Astrocyte (in vitro differentiated cells and primary cell): ENCODE measurements at regions not wholly inside any gene's neighbourhood (a gene's known extent, or its start where the extent isn't known, plus 50 kb on each side); places are given as distances from the start of the nearest gene placed in this dataset.

Experiments used
- DNase-seq: peaks from one replicate; pipeline ENCODE4 v3.0.0-alpha.2; 2010; ENCODE audit warnings: low read depth
- FAIRE-seq: peaks from 2 replicates; lab custom pipeline; 2011; peaks lifted over from hg19 to GRCh38; lab: Jason Lieb, UNC
- H2AFZ ChIP-seq: 2 replicates; pipeline ENCODE4 v1.6.0; 2012; ENCODE audit warnings: low read depth, low read length, inconsistent platforms
- H3K27ac ChIP-seq: 2 replicates; pipeline ENCODE4 v1.5.1; 2011; ENCODE audit warnings: low read depth, low read length, inconsistent platforms
- H3K27me3 ChIP-seq: 2 replicates; pipeline ENCODE4 v1.6.0; 2011; ENCODE audit warnings: low read length, inconsistent platforms; ENCODE audit not compliant: insufficient read depth
- H3K36me3 ChIP-seq: 2 replicates; pipeline ENCODE4 v1.5.1; 2011; ENCODE audit warnings: low read length, inconsistent platforms; ENCODE audit not compliant: insufficient read depth
- H3K4me1 ChIP-seq: 2 replicates; pipeline ENCODE4 v1.5.1; 2011; ENCODE audit warnings: low read length, inconsistent platforms; ENCODE audit not compliant: insufficient read depth
- H3K4me2 ChIP-seq: 2 replicates; pipeline ENCODE4 v1.6.0; 2012; ENCODE audit warnings: low read length, inconsistent platforms
- H3K4me3 ChIP-seq: 2 replicates; pipeline ENCODE4 v1.5.1; 2011; ENCODE audit warnings: low read depth, mild to moderate bottlenecking, low read length, inconsistent platforms; ENCODE audit not compliant: insufficient read depth
- H3K79me2 ChIP-seq: 2 replicates; pipeline ENCODE4 v1.6.0; 2012; ENCODE audit warnings: mild to moderate bottlenecking, low read length, inconsistent platforms; ENCODE audit not compliant: insufficient read depth
- H3K9ac ChIP-seq: 2 replicates; pipeline ENCODE4 v1.6.0; 2012; ENCODE audit warnings: mild to moderate bottlenecking, low read length, inconsistent platforms
- H3K9me3 ChIP-seq: 2 replicates; pipeline ENCODE4 v1.5.1; 2012; ENCODE audit warnings: low read depth, mild to moderate bottlenecking, low read length, inconsistent platforms; ENCODE audit not compliant: insufficient read depth
- H4K20me1 ChIP-seq: 2 replicates; pipeline ENCODE4 v1.6.0; 2012; ENCODE audit warnings: low read length, inconsistent platforms; ENCODE audit not compliant: insufficient read depth
- H3K27ac Mint-ChIP-seq: one replicate; pipeline ENCODE4 v1.8.0; 2021; ENCODE audit warnings: mild to moderate bottlenecking, mixed read lengths; ENCODE audit not compliant: unreplicated experiment
- H3K27me3 Mint-ChIP-seq: one replicate; pipeline ENCODE4 v1.8.0; 2021; ENCODE audit warnings: low read depth, mixed read lengths; ENCODE audit not compliant: unreplicated experiment
- H3K36me3 Mint-ChIP-seq: one replicate; pipeline ENCODE4 v1.8.0; 2021; ENCODE audit warnings: low read depth, mixed read lengths; ENCODE audit not compliant: unreplicated experiment
- H3K4me1 Mint-ChIP-seq: one replicate; pipeline ENCODE4 v1.8.0; 2021; ENCODE audit warnings: low read depth, mixed read lengths; ENCODE audit not compliant: unreplicated experiment
- H3K4me3 Mint-ChIP-seq: one replicate; pipeline ENCODE4 v1.8.0; 2021; ENCODE audit warnings: mild to moderate bottlenecking, moderate library complexity, mixed read lengths; ENCODE audit not compliant: unreplicated experiment
- H3K9me3 Mint-ChIP-seq: one replicate; pipeline ENCODE4 v1.8.0; 2021; ENCODE audit warnings: mild to moderate bottlenecking, mixed read lengths; ENCODE audit not compliant: unreplicated experiment
- EZH2 ChIP-seq: IDR thresholded peaks from 2 replicates; pipeline ENCODE4 v1.6.1; 2012; ENCODE audit warnings: mild to moderate bottlenecking, low read length, inconsistent platforms; ENCODE audit not compliant: insufficient read depth
- TF ChIP-seq, protein P1 (sequence below): IDR thresholded peaks from 2 replicates; pipeline ENCODE4 v1.5.1; 2011; ENCODE audit warnings: low read depth, mild to moderate bottlenecking, inconsistent platforms, low read length, moderate library complexity; ENCODE audit not compliant: insufficient read depth

DNA sequence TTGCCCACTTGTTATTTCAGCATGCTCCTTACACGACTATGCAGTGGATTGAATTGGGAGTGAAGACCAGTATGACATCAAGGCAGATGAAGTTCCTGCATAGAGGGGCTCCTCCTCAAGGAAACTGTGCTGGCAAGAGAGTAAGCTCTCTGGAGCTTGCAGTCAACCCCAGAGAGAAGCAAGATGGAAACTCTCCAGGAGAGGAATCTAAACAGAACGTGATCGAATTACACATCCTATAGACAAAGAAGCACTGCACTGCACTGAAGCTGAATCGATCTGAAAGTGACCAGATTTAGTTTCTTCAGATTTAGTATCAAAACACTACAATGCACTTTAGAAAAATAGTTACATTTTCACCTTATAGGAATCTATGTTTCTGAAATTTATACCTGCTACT, 947.7 kb upstream of the TENM4 start:
- Mint-ChIP-seq H3K27ac (no peak overlapping the region), H3K27me3 (no peaks in the 10 kb centered on the region), H3K4me3 (no peak overlapping the region)

DNA sequence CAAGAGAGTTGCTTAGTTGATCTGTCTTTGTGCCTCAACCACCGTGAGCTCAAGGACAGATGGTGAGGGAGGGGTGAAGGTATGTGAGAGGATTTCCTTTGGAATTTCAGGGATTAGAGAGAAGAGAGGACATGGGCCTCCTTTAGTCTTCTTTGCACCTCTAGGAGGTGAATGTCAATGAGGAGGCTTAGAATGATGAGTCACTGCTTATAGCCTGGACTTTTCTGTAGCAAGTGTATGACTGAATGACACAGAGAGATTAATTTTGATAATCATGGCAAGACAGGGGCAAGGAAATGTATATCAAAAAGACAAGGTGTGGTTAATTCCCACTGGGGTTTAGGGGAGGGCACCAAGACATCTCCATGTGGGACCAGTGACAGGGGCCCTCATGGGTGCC, 947.3 kb upstream of the TENM4 start:
- H3K4me1 Mint-ChIP-seq, result no peaks in the 10 kb centered on the region
- FAIRE-seq, result no peak
- no peak for TF ChIP-seq EZH2
- TF ChIP-seq, protein P1, sequence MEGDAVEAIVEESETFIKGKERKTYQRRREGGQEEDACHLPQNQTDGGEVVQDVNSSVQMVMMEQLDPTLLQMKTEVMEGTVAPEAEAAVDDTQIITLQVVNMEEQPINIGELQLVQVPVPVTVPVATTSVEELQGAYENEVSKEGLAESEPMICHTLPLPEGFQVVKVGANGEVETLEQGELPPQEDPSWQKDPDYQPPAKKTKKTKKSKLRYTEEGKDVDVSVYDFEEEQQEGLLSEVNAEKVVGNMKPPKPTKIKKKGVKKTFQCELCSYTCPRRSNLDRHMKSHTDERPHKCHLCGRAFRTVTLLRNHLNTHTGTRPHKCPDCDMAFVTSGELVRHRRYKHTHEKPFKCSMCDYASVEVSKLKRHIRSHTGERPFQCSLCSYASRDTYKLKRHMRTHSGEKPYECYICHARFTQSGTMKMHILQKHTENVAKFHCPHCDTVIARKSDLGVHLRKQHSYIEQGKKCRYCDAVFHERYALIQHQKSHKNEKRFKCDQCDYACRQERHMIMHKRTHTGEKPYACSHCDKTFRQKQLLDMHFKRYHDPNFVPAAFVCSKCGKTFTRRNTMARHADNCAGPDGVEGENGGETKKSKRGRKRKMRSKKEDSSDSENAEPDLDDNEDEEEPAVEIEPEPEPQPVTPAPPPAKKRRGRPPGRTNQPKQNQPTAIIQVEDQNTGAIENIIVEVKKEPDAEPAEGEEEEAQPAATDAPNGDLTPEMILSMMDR, result no peak
- Histone ChIP-seq H3K4me2 (no peak overlapping the region), H4K20me1 (no peaks in the 10 kb centered on the region), H2AFZ (no peak overlapping the region), H3K36me3 (no peaks in the 10 kb centered on the region), H3K4me1 (no peaks in the 10 kb centered on the region), H3K9ac (no peak overlapping the region), H3K27ac (no peak overlapping the region), H3K9me3 (no peaks in the 10 kb centered on the region), H3K79me2 (no peaks in the 10 kb centered on the region), H3K4me3 (no peak overlapping the region), H3K27me3 (no peaks in the 10 kb centered on the region)
- H3K36me3 Mint-ChIP-seq, result no peaks in the 10 kb centered on the region
- H3K27me3 Mint-ChIP-seq, result no peaks in the 10 kb centered on the region
- no peaks in the 10 kb centered on the region for H3K9me3 Mint-ChIP-seq
- H3K27ac Mint-ChIP-seq, result no peak overlapping the region
- DNase-seq, result no peak
- H3K4me3 Mint-ChIP-seq, result no peak overlapping the region

More for the DNA sequence above, 947.7 kb upstream of the TENM4 start:
- Histone ChIP-seq H2AFZ (no peak overlapping the region), H3K4me3 (no peak overlapping the region), H3K27ac (no peak overlapping the region), H3K9ac (no peak overlapping the region), H3K27me3 (no peaks in the 10 kb centered on the region), H4K20me1 (no peaks in the 10 kb centered on the region), H3K4me2 (no peak overlapping the region), H3K79me2 (no peaks in the 10 kb centered on the region), H3K9me3 (no peaks in the 10 kb centered on the region), H3K36me3 (no peaks in the 10 kb centered on the region), H3K4me1 (no peaks in the 10 kb centered on the region)
- no peak for FAIRE-seq
- no peaks in the 10 kb centered on the region for H3K9me3 Mint-ChIP-seq
- DNase-seq, result no peak
- no peaks in the 10 kb centered on the region for H3K36me3 Mint-ChIP-seq
- no peaks in the 10 kb centered on the region for H3K4me1 Mint-ChIP-seq
- no peak for TF ChIP-seq EZH2
- TF ChIP-seq, protein P1, result no peak

DNA sequence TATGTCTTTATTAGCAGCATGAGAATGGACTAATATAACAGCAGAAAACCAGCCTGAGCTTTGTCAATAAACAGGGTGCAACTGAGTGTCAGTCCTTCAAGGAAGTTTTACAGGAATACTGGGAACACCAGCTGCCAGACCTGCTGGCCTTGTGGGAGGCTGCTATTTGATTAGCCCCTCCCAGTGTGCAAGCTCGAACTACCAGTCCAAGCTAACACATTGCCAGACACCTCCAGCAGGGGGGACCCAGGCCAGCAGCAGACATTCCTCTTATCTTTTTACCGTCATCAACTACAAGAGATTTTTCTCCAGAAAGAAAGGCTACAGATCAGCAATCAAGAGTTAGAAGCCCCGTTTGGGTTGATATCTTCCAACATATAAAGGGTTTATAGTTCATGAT, 942.8 kb upstream of the TENM4 start:
- Histone ChIP-seq H3K27ac (no peak overlapping the region), H3K9ac (no peak overlapping the region)
- TF ChIP-seq EZH2, result no peak
- TF ChIP-seq, protein P1, result no peak

More for the DNA sequence above, 942.8 kb upstream of the TENM4 start:
- Histone ChIP-seq H3K36me3 (no peaks in the 10 kb centered on the region), H3K9me3 (no peaks in the 10 kb centered on the region), H3K4me3 (no peak overlapping the region), H3K79me2 (no peaks in the 10 kb centered on the region), H3K4me1 (no peaks in the 10 kb centered on the region), H3K27me3 (no peaks in the 10 kb centered on the region), H3K4me2 (no peak overlapping the region), H2AFZ (no peak overlapping the region), H4K20me1 (no peaks in the 10 kb centered on the region)
- Mint-ChIP-seq H3K27me3 (no peaks in the 10 kb centered on the region), H3K9me3 (no peaks in the 10 kb centered on the region), H3K4me1 (no peaks in the 10 kb centered on the region), H3K27ac (no peak overlapping the region), H3K4me3 (no peak overlapping the region), H3K36me3 (no peaks in the 10 kb centered on the region)
- DNase-seq (no peak), FAIRE-seq (no peak)
